ENCODE measurements at regions not wholly inside any gene's neighbourhood (a gene's known extent, or its start where the extent isn't known, plus 50 kb on each side); places are given as distances from the start of the nearest gene placed in this dataset.

GRCh38 chr2:167794554-167795255, 452.7 kb downstream of the STK39 start:
- peaks cover 11% of the 10 kb centered on the region for H3K9me3 ChIP-seq (replicated peaks)
- H3K36me3 ChIP-seq = no peaks in the 10 kb centered on the region
- no peaks in the 10 kb centered on the region for H3K27me3 ChIP-seq (ENCODE audit: low read depth)
- H3K4me3 ChIP-seq = no peak overlapping the region
- no peak for DNase-seq
- TF ChIP-seq CTCF (IDR thresholded peaks at IDR 0.05; ENCODE audit: borderline replicate concordance) = no peak
- no peaks in the 10 kb centered on the region for H3K4me1 ChIP-seq
- no peak overlapping the region for H3K27ac ChIP-seq (replicated peaks)
- intact Hi-C loops (cut with micrococcal nuclease) = no loop called here

- intact Hi-C loops (cut with micrococcal nuclease) = no loop called here
- H3K27me3 ChIP-seq (ENCODE audit: low read depth) = no peaks in the 10 kb centered on the region
- no peaks in the 10 kb centered on the region for H3K36me3 ChIP-seq
- no peak for TF ChIP-seq CTCF (IDR thresholded peaks at IDR 0.05; ENCODE audit: borderline replicate concordance)
- H3K9me3 ChIP-seq (replicated peaks) = peaks cover 11% of the 10 kb centered on the region
- no peaks in the 10 kb centered on the region for H3K4me1 ChIP-seq
- no peak for DNase-seq
- H3K27ac ChIP-seq (replicated peaks) = no peak overlapping the region
- H3K4me3 ChIP-seq = no peak overlapping the region
These were observed 453.7 kb downstream of the STK39 start for GRCh38 chr2:167793725-167794124.

GRCh38 chr2:167792126-167792525, 455.3 kb downstream of the STK39 start:
- intact Hi-C loops (cut with micrococcal nuclease) = no loop called here
- H3K4me3 ChIP-seq = no peak overlapping the region
- no peak for DNase-seq

GRCh38 chr2:167790781-167791450, 456.5 kb downstream of the STK39 start:
- H3K4me3 ChIP-seq = no peak overlapping the region
- H3K9me3 ChIP-seq (replicated peaks) = no peaks in the 10 kb centered on the region
- DNase-seq = no peak
- no peaks in the 10 kb centered on the region for H3K4me1 ChIP-seq
- no peaks in the 10 kb centered on the region for H3K27me3 ChIP-seq (ENCODE audit: low read depth)
- no peaks in the 10 kb centered on the region for H3K36me3 ChIP-seq
- TF ChIP-seq CTCF (IDR thresholded peaks at IDR 0.05; ENCODE audit: borderline replicate concordance) = no peak
- intact Hi-C loops (cut with micrococcal nuclease) = no loop called here
- no peak overlapping the region for H3K27ac ChIP-seq (replicated peaks)

More at GRCh38 chr2:167792126-167792525, 455.3 kb downstream of the STK39 start:
- no peak for TF ChIP-seq CTCF (IDR thresholded peaks at IDR 0.05; ENCODE audit: borderline replicate concordance)
- peaks cover 1% of the 10 kb centered on the region for H3K9me3 ChIP-seq (replicated peaks)
- H3K27me3 ChIP-seq (ENCODE audit: low read depth) = no peaks in the 10 kb centered on the region
- no peaks in the 10 kb centered on the region for H3K36me3 ChIP-seq
- H3K4me1 ChIP-seq = no peaks in the 10 kb centered on the region
- H3K27ac ChIP-seq (replicated peaks) = no peak overlapping the region

- no peaks in the 10 kb centered on the region for H3K36me3 ChIP-seq
- H3K4me1 ChIP-seq = no peaks in the 10 kb centered on the region
- H3K27ac ChIP-seq (replicated peaks) = no peak overlapping the region
- no peaks in the 10 kb centered on the region for H3K9me3 ChIP-seq (replicated peaks)
- no peak for TF ChIP-seq CTCF (IDR thresholded peaks at IDR 0.05; ENCODE audit: borderline replicate concordance)
- intact Hi-C loops (cut with micrococcal nuclease) = no loop called here
- DNase-seq = no peak
- H3K4me3 ChIP-seq = no peak overlapping the region
- H3K27me3 ChIP-seq (ENCODE audit: low read depth) = no peaks in the 10 kb centered on the region
These were observed 457.2 kb downstream of the STK39 start for GRCh38 chr2:167790189-167790588.

All from left ventricle myocardium inferior (tissue), 1 donor.